Astrocyte (in vitro differentiated cells and primary cell): ENCODE measurements at regions not wholly inside any gene's neighbourhood (a gene's known extent, or its start where the extent isn't known, plus 50 kb on each side); places are given as distances from the start of the nearest gene placed in this dataset.

ENCODE experiments used
- DNase-seq: peaks from one replicate; pipeline ENCODE4 v3.0.0-alpha.2; 2010; ENCODE audit warnings: low read depth
- FAIRE-seq: peaks from 2 replicates; lab custom pipeline; 2011; peaks lifted over from hg19 to GRCh38; lab: Jason Lieb, UNC
- H2AFZ ChIP-seq: 2 replicates; pipeline ENCODE4 v1.6.0; 2012; ENCODE audit warnings: low read depth, low read length, inconsistent platforms
- H3K27ac ChIP-seq: 2 replicates; pipeline ENCODE4 v1.5.1; 2011; ENCODE audit warnings: low read depth, low read length, inconsistent platforms
- H3K27me3 ChIP-seq: 2 replicates; pipeline ENCODE4 v1.6.0; 2011; ENCODE audit warnings: low read length, inconsistent platforms; ENCODE audit not compliant: insufficient read depth
- H3K36me3 ChIP-seq: 2 replicates; pipeline ENCODE4 v1.5.1; 2011; ENCODE audit warnings: low read length, inconsistent platforms; ENCODE audit not compliant: insufficient read depth
- H3K4me1 ChIP-seq: 2 replicates; pipeline ENCODE4 v1.5.1; 2011; ENCODE audit warnings: low read length, inconsistent platforms; ENCODE audit not compliant: insufficient read depth
- H3K4me2 ChIP-seq: 2 replicates; pipeline ENCODE4 v1.6.0; 2012; ENCODE audit warnings: low read length, inconsistent platforms
- H3K4me3 ChIP-seq: 2 replicates; pipeline ENCODE4 v1.5.1; 2011; ENCODE audit warnings: low read depth, mild to moderate bottlenecking, low read length, inconsistent platforms; ENCODE audit not compliant: insufficient read depth
- H3K79me2 ChIP-seq: 2 replicates; pipeline ENCODE4 v1.6.0; 2012; ENCODE audit warnings: mild to moderate bottlenecking, low read length, inconsistent platforms; ENCODE audit not compliant: insufficient read depth
- H3K9ac ChIP-seq: 2 replicates; pipeline ENCODE4 v1.6.0; 2012; ENCODE audit warnings: mild to moderate bottlenecking, low read length, inconsistent platforms
- H3K9me3 ChIP-seq: 2 replicates; pipeline ENCODE4 v1.5.1; 2012; ENCODE audit warnings: low read depth, mild to moderate bottlenecking, low read length, inconsistent platforms; ENCODE audit not compliant: insufficient read depth
- H4K20me1 ChIP-seq: 2 replicates; pipeline ENCODE4 v1.6.0; 2012; ENCODE audit warnings: low read length, inconsistent platforms; ENCODE audit not compliant: insufficient read depth
- H3K27ac Mint-ChIP-seq: one replicate; pipeline ENCODE4 v1.8.0; 2021; ENCODE audit warnings: mild to moderate bottlenecking, mixed read lengths; ENCODE audit not compliant: unreplicated experiment
- H3K27me3 Mint-ChIP-seq: one replicate; pipeline ENCODE4 v1.8.0; 2021; ENCODE audit warnings: low read depth, mixed read lengths; ENCODE audit not compliant: unreplicated experiment
- H3K36me3 Mint-ChIP-seq: one replicate; pipeline ENCODE4 v1.8.0; 2021; ENCODE audit warnings: low read depth, mixed read lengths; ENCODE audit not compliant: unreplicated experiment
- H3K4me1 Mint-ChIP-seq: one replicate; pipeline ENCODE4 v1.8.0; 2021; ENCODE audit warnings: low read depth, mixed read lengths; ENCODE audit not compliant: unreplicated experiment
- H3K4me3 Mint-ChIP-seq: one replicate; pipeline ENCODE4 v1.8.0; 2021; ENCODE audit warnings: mild to moderate bottlenecking, moderate library complexity, mixed read lengths; ENCODE audit not compliant: unreplicated experiment
- H3K9me3 Mint-ChIP-seq: one replicate; pipeline ENCODE4 v1.8.0; 2021; ENCODE audit warnings: mild to moderate bottlenecking, mixed read lengths; ENCODE audit not compliant: unreplicated experiment
- CTCF ChIP-seq: IDR thresholded peaks from 2 replicates; pipeline ENCODE4 v1.5.1; 2011; ENCODE audit warnings: low read depth, mild to moderate bottlenecking, inconsistent platforms, low read length, moderate library complexity; ENCODE audit not compliant: insufficient read depth
- EZH2 ChIP-seq: IDR thresholded peaks from 2 replicates; pipeline ENCODE4 v1.6.1; 2012; ENCODE audit warnings: mild to moderate bottlenecking, low read length, inconsistent platforms; ENCODE audit not compliant: insufficient read depth

DNA sequence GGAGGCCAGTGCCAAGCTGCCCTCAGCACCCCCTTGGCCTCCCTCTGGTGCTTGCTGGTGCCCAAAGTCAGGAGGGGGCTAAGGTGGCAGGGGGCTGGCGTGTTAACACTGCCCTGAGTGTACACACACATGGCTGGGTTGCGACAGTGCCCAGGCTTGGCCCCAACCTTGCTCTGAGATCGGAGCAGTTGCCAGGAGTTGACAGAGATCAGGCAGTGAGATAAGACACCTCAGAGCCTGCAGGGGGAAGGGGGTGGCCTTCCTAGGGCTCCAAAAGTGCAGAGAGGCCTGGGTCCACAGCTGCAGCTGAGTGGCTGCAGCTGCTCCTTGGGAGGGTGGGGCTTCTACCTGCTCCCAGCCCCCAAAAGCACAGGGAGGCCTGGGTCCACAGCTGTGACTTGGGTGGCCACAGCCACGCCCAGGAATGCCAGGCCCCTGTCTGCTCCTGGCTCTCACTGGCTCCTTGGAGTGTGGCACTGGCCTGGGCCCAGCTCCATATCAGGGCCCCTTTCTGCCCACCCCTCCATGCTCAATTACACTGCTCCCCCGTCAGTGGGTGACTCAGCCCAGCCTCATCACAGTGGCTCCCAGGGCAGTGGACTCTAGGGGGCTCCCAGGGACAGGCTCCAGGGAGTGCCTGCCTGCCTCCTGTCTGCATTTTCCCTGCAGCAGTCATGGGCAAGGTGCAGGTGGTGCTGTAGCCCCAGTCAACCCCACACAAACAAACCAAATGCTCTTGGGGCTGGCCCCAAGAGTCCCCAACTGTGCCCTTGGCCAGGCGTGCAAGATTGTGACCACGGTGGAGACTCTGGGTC lies 56.4 kb upstream of the C15orf39 start:
- no peak for FAIRE-seq
- Histone ChIP-seq H3K4me2 (no peak overlapping the region), H3K27me3 (no peaks in the 10 kb centered on the region), H3K4me3 (no peak overlapping the region), H4K20me1 (no peaks in the 10 kb centered on the region), H3K9me3 (peaks cover 34% of the 10 kb centered on the region), H3K9ac (no peak overlapping the region), H3K79me2 (no peaks in the 10 kb centered on the region), H2AFZ (no peak overlapping the region), H3K36me3 (no peaks in the 10 kb centered on the region), H3K27ac (no peak overlapping the region), H3K4me1 (no peaks in the 10 kb centered on the region)
- no peaks in the 10 kb centered on the region for H3K27me3 Mint-ChIP-seq
- no peak overlapping the region for H3K27ac Mint-ChIP-seq
- no peak for TF ChIP-seq EZH2
- no peak for TF ChIP-seq CTCF
- no peak for DNase-seq
- H3K4me1 Mint-ChIP-seq, result peaks cover 4% of the 10 kb centered on the region
- H3K4me3 Mint-ChIP-seq, result no peak overlapping the region
- H3K9me3 Mint-ChIP-seq, result peaks cover 40% of the 10 kb centered on the region
- H3K36me3 Mint-ChIP-seq, result peaks cover 9% of the 10 kb centered on the region

DNA sequence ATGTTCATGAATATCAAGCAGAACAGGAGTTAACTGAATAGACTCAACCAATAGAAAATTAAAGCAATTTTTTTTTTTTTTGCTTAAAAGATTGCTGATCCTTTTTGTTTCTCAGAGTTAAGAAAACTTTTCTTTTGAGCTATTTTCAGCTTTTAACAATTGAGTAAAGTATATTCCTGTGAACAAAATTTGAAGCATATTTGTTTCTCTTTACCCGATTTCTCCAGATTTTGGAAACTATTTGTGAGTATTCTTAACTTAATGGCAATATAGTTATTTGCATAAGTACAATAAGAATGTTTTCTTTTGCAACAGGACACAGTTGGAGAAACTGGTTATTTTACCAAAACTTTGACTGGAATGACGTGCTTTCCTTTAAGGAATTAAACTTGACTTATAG lies 53.4 kb upstream of the C15orf39 start:
- H3K9me3 ChIP-seq, result peaks cover 21% of the 10 kb centered on the region
- peaks cover 17% of the 10 kb centered on the region for H3K9me3 Mint-ChIP-seq
- DNase-seq, result no peak

More for the DNA sequence above, 53.4 kb upstream of the C15orf39 start:
- Mint-ChIP-seq H3K27ac (no peak overlapping the region), H3K27me3 (peaks cover 5% of the 10 kb centered on the region), H3K4me1 (peaks cover 12% of the 10 kb centered on the region), H3K4me3 (no peak overlapping the region), H3K36me3 (peaks cover 3% of the 10 kb centered on the region)
- Histone ChIP-seq H3K79me2 (no peaks in the 10 kb centered on the region), H3K36me3 (no peaks in the 10 kb centered on the region), H3K4me2 (no peak overlapping the region), H2AFZ (no peak overlapping the region), H3K4me3 (no peak overlapping the region), H3K9ac (no peak overlapping the region), H4K20me1 (no peaks in the 10 kb centered on the region), H3K27ac (no peak overlapping the region), H3K4me1 (no peaks in the 10 kb centered on the region), H3K27me3 (no peaks in the 10 kb centered on the region)
- FAIRE-seq, result no peak
- TF ChIP-seq EZH2 (no peak), CTCF (no peak)
